ENCODE measurements at regions not wholly inside any gene's neighbourhood (a gene's known extent, or its start where the extent isn't known, plus 50 kb on each side); places are given as distances from the start of the nearest gene placed in this dataset.

- H3K4me3 ChIP-seq = no peak overlapping the region
- H3K27ac ChIP-seq = no peak overlapping the region
- H3K27me3 ChIP-seq = no peaks in the 10 kb centered on the region
- DNase-seq (no peak), ATAC-seq (no peak)
- no peaks in the 10 kb centered on the region for H3K36me3 ChIP-seq
- 60% methylated on average over 11 of the region's 11 CpGs for WGBS (ENCODE audit: insufficient coverage, low coverage, low lambda C conversion rate, missing lambda C conversion rate)
- H3K4me1 ChIP-seq = no peaks in the 10 kb centered on the region
- TF ChIP-seq POLR2A (IDR thresholded peaks at IDR 0.05) = no peak
- TF ChIP-seq, protein P1, sequence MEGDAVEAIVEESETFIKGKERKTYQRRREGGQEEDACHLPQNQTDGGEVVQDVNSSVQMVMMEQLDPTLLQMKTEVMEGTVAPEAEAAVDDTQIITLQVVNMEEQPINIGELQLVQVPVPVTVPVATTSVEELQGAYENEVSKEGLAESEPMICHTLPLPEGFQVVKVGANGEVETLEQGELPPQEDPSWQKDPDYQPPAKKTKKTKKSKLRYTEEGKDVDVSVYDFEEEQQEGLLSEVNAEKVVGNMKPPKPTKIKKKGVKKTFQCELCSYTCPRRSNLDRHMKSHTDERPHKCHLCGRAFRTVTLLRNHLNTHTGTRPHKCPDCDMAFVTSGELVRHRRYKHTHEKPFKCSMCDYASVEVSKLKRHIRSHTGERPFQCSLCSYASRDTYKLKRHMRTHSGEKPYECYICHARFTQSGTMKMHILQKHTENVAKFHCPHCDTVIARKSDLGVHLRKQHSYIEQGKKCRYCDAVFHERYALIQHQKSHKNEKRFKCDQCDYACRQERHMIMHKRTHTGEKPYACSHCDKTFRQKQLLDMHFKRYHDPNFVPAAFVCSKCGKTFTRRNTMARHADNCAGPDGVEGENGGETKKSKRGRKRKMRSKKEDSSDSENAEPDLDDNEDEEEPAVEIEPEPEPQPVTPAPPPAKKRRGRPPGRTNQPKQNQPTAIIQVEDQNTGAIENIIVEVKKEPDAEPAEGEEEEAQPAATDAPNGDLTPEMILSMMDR (IDR thresholded peaks at IDR 0.05) = no peak
- intact Hi-C loops (cut with DNase I) = no loop called here
- no peaks in the 10 kb centered on the region for H3K9me3 ChIP-seq
These were observed 340.9 kb upstream of the PITX2 start for GRCh38 chr4:110963662-110964280.

DNA sequence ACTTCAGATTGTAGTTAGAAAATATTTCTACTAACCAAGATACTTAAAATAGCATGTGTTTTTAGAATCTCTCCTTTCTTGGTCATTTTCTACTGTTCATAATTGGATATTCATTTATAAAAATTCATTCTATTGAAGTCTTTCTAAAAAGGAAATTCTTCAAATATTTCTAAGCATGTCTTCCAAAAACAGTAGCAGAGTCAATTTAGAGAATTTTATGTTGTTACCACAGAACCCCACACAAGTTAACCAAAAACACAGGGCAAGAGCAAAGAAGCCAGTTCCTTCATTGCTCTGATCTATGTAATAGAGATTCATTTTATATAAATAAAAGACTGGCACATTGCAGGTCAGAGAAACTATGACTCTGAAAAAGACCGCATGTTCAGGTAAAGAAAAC, 345.1 kb upstream of the PITX2 start:
- Histone ChIP-seq H3K4me3 (no peak overlapping the region), H3K27me3 (no peaks in the 10 kb centered on the region), H3K4me1 (no peaks in the 10 kb centered on the region), H3K9me3 (no peaks in the 10 kb centered on the region), H3K36me3 (no peaks in the 10 kb centered on the region), H3K27ac (no peak overlapping the region)
- TF ChIP-seq, protein P1 (IDR thresholded peaks at IDR 0.05) = no peak
- TF ChIP-seq POLR2A (IDR thresholded peaks at IDR 0.05) = no peak
- WGBS (ENCODE audit: insufficient coverage, low coverage, low lambda C conversion rate, missing lambda C conversion rate) = 50% methylated on average over 1 of the region's 1 CpG
- intact Hi-C loops (cut with DNase I) = no loop called here
- no peak for ATAC-seq
- DNase-seq = no peak

GRCh38 chr4:110970642-110971041, 347.8 kb upstream of the PITX2 start:
- H3K36me3 ChIP-seq = no peaks in the 10 kb centered on the region
- no peak for TF ChIP-seq POLR2A (IDR thresholded peaks at IDR 0.05)
- TF ChIP-seq, protein P1 (IDR thresholded peaks at IDR 0.05) = peak; percentile 34 to 49 (median 47)
- no peak overlapping the region for H3K4me3 ChIP-seq
- peak; percentile 68 to 90 (median 78) for ATAC-seq
- H3K9me3 ChIP-seq = no peaks in the 10 kb centered on the region
- intact Hi-C loops (cut with DNase I) = no loop called here
- no peaks in the 10 kb centered on the region for H3K4me1 ChIP-seq
- DNase-seq = peak in 2 of 3 donors; percentile 35 to 48
- no peaks in the 10 kb centered on the region for H3K27me3 ChIP-seq
- no peak overlapping the region for H3K27ac ChIP-seq
- 4% methylated on average over 3 of the region's 3 CpGs for whole genome bisulfite sequencing (ENCODE audit: insufficient coverage, low coverage, low lambda C conversion rate, missing lambda C conversion rate)

- TF ChIP-seq, protein P1 (IDR thresholded peaks at IDR 0.05) = no peak
- TF ChIP-seq POLR2A (IDR thresholded peaks at IDR 0.05) = no peak
- H3K27ac ChIP-seq = no peak overlapping the region
- H3K4me3 ChIP-seq = no peak overlapping the region
- no peaks in the 10 kb centered on the region for H3K4me1 ChIP-seq
- no peaks in the 10 kb centered on the region for H3K36me3 ChIP-seq
- no peaks in the 10 kb centered on the region for H3K27me3 ChIP-seq
- H3K9me3 ChIP-seq = no peaks in the 10 kb centered on the region
- DNase-seq (no peak), ATAC-seq (no peak)
- WGBS (ENCODE audit: insufficient coverage, low coverage, low lambda C conversion rate, missing lambda C conversion rate) = 73% methylated on average over 6 of the region's 6 CpGs
- intact Hi-C loops (cut with DNase I) = no loop called here
These were observed 352.5 kb upstream of the PITX2 start for GRCh38 chr4:110975338-110975737.

GRCh38 chr4:110977554-110977953, 354.7 kb upstream of the PITX2 start:
- WGBS (ENCODE audit: insufficient coverage, low coverage, low lambda C conversion rate, missing lambda C conversion rate) = 27% methylated on average over 2 of the region's 2 CpGs
- TF ChIP-seq, protein P1 (IDR thresholded peaks at IDR 0.05) = no peak
- DNase-seq (no peak), ATAC-seq (no peak)
- H3K27ac ChIP-seq = no peak overlapping the region
- H3K9me3 ChIP-seq = no peaks in the 10 kb centered on the region
- no peak overlapping the region for H3K4me3 ChIP-seq
- no peaks in the 10 kb centered on the region for H3K27me3 ChIP-seq
- no peaks in the 10 kb centered on the region for H3K36me3 ChIP-seq
- H3K4me1 ChIP-seq = no peaks in the 10 kb centered on the region
- intact Hi-C loops (cut with DNase I) = no loop called here

Measured in right lobe of liver (tissue), 6 donors.